ENCODE measurements at regions not wholly inside any gene's neighbourhood (a gene's known extent, or its start where the extent isn't known, plus 50 kb on each side); places are given as distances from the start of the nearest gene placed in this dataset.

DNA sequence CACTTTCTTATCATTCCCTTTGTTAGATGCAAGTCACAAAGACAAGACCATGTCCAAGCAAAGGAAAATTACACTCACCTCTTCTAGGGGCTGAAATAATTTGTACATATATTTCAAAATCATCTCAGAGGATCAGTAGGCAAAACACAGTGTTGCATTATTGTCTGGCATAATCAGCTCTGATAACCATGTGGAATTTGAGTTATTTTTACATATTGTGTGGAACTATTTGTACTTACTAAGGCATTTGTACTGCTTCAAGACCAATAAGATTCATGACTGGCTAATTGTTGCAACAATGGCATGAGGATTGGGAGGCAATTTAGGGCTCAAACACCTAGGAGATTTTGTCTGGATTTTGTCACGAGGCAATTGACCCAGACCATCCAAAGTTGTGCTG lies 1716.4 kb downstream of the BRINP3 start:
- no peak overlapping the region for H3K9ac ChIP-seq (ENCODE audit: low read depth, low read length)
- ATAC-seq (ENCODE audit: insufficient read depth, low read depth) (no peak), DNase-seq (no peak)
- no peaks in the 10 kb centered on the region for H3K36me3 ChIP-seq (ENCODE audit: insufficient read depth, low read length)
- H3K79me2 ChIP-seq (ENCODE audit: insufficient read depth, low read length), result no peaks in the 10 kb centered on the region
- no peak overlapping the region for H3K4me2 ChIP-seq (ENCODE audit: insufficient read depth, low read length)
- H2AFZ ChIP-seq (ENCODE audit: low read depth, low read length), result no peak overlapping the region
- H3K4me1 ChIP-seq (ENCODE audit: insufficient read depth, low read length), result no peaks in the 10 kb centered on the region
- H3K4me3 ChIP-seq (ENCODE audit: low read depth in 1 of 2, low read length in 2 of 2), result no peak overlapping the region
- no peaks in the 10 kb centered on the region for H3K9me3 ChIP-seq (ENCODE audit: insufficient read depth, low read length, severe bottlenecking)
- H3K27ac ChIP-seq (ENCODE audit: low read length), result no peak overlapping the region
- H3K27me3 ChIP-seq (ENCODE audit: insufficient read depth, low read length, poor library complexity), result no peaks in the 10 kb centered on the region
- no peak for TF ChIP-seq EZH2 (IDR thresholded peaks at IDR 0.05; ENCODE audit: borderline replicate concordance, low read depth, low read length, severe bottlenecking)
- TF ChIP-seq, protein P1, sequence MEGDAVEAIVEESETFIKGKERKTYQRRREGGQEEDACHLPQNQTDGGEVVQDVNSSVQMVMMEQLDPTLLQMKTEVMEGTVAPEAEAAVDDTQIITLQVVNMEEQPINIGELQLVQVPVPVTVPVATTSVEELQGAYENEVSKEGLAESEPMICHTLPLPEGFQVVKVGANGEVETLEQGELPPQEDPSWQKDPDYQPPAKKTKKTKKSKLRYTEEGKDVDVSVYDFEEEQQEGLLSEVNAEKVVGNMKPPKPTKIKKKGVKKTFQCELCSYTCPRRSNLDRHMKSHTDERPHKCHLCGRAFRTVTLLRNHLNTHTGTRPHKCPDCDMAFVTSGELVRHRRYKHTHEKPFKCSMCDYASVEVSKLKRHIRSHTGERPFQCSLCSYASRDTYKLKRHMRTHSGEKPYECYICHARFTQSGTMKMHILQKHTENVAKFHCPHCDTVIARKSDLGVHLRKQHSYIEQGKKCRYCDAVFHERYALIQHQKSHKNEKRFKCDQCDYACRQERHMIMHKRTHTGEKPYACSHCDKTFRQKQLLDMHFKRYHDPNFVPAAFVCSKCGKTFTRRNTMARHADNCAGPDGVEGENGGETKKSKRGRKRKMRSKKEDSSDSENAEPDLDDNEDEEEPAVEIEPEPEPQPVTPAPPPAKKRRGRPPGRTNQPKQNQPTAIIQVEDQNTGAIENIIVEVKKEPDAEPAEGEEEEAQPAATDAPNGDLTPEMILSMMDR (IDR thresholded peaks at IDR 0.05; ENCODE audit: borderline replicate concordance, extremely low read depth, low read length, poor library complexity, severe bottlenecking), result no peak
- no peaks in the 10 kb centered on the region for H4K20me1 ChIP-seq (ENCODE audit: insufficient read depth, low read length)

DNA sequence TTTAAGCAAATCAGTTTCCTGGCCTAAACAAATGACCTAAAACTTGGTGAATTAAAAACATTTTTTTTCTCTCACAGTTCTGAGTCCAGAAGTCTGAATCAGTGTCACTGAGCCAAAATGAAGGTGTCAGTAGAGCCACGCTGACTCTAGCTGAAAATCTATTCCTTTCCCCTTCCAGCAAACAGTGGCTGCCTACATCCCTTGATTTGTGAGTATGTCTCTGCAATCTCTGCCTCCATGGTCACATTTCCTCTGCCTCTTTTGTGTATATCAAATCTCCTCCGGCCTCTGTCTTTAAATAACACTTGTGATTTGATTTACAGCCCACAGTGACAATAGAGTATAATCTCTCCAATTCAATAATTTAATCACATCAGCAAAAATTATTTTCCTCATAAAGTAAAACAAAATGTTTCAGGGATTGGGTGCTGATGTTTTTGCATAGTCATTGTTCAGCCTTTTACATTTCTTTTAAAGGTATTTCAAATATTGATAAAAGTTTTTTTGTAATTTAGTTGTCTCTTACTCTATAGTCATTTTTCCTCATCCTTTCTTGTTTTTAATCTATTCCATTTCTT lies 1715.4 kb downstream of the BRINP3 start:
- no peaks in the 10 kb centered on the region for H3K9me3 ChIP-seq (ENCODE audit: insufficient read depth, low read length, severe bottlenecking)

DNA sequence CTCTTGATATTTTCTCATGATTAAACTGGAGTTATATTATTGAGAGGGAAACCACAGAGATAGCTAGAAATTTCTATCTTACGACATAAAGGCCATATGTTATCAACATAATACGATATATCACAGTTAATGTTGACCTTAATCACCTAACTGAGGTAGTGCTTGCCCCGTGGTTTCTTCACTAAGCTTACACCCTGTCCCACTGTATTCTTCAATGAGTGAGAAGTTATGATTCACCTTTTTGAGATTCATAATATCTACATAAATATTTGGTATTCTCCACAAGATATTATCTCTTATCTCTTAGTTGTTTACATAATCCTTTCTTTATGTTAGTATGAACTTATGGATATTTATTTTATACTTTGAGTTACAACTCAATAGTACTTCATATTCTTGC lies 1714.1 kb downstream of the BRINP3 start:
- H3K4me2 ChIP-seq (ENCODE audit: insufficient read depth, low read length), result no peak overlapping the region
- H3K36me3 ChIP-seq (ENCODE audit: insufficient read depth, low read length), result no peaks in the 10 kb centered on the region
- H3K4me3 ChIP-seq (ENCODE audit: low read depth in 1 of 2, low read length in 2 of 2), result no peak overlapping the region
- TF ChIP-seq, protein P1 (IDR thresholded peaks at IDR 0.05; ENCODE audit: borderline replicate concordance, extremely low read depth, low read length, poor library complexity, severe bottlenecking), result no peak
- TF ChIP-seq EZH2 (IDR thresholded peaks at IDR 0.05; ENCODE audit: borderline replicate concordance, low read depth, low read length, severe bottlenecking), result no peak
- H4K20me1 ChIP-seq (ENCODE audit: insufficient read depth, low read length), result no peaks in the 10 kb centered on the region
- no peaks in the 10 kb centered on the region for H3K27me3 ChIP-seq (ENCODE audit: insufficient read depth, low read length, poor library complexity)
- ATAC-seq (ENCODE audit: insufficient read depth, low read depth) (no peak), DNase-seq (no peak)
- no peak overlapping the region for H2AFZ ChIP-seq (ENCODE audit: low read depth, low read length)
- no peaks in the 10 kb centered on the region for H3K9me3 ChIP-seq (ENCODE audit: insufficient read depth, low read length, severe bottlenecking)
- H3K9ac ChIP-seq (ENCODE audit: low read depth, low read length), result no peak overlapping the region
- no peaks in the 10 kb centered on the region for H3K79me2 ChIP-seq (ENCODE audit: insufficient read depth, low read length)
- no peaks in the 10 kb centered on the region for H3K4me1 ChIP-seq (ENCODE audit: insufficient read depth, low read length)
- no peak overlapping the region for H3K27ac ChIP-seq (ENCODE audit: low read length)

More for the DNA sequence above, 1715.4 kb downstream of the BRINP3 start:
- TF ChIP-seq, protein P1 (IDR thresholded peaks at IDR 0.05; ENCODE audit: borderline replicate concordance, extremely low read depth, low read length, poor library complexity, severe bottlenecking), result no peak
- TF ChIP-seq EZH2 (IDR thresholded peaks at IDR 0.05; ENCODE audit: borderline replicate concordance, low read depth, low read length, severe bottlenecking), result no peak
- Histone ChIP-seq H3K79me2 (ENCODE audit: insufficient read depth, low read length) (no peaks in the 10 kb centered on the region), H3K4me2 (ENCODE audit: insufficient read depth, low read length) (no peak overlapping the region), H3K36me3 (ENCODE audit: insufficient read depth, low read length) (no peaks in the 10 kb centered on the region), H3K27ac (ENCODE audit: low read length) (no peak overlapping the region), H3K9ac (ENCODE audit: low read depth, low read length) (no peak overlapping the region), H3K4me1 (ENCODE audit: insufficient read depth, low read length) (no peaks in the 10 kb centered on the region), H2AFZ (ENCODE audit: low read depth, low read length) (no peak overlapping the region), H3K27me3 (ENCODE audit: insufficient read depth, low read length, poor library complexity) (no peaks in the 10 kb centered on the region), H3K4me3 (ENCODE audit: low read depth in 1 of 2, low read length in 2 of 2) (no peak overlapping the region), H4K20me1 (ENCODE audit: insufficient read depth, low read length) (no peaks in the 10 kb centered on the region)
- DNase-seq (no peak), ATAC-seq (ENCODE audit: insufficient read depth, low read depth) (no peak)
